Testis (tissue), 2 donors: ENCODE measurements at regions not wholly inside any gene's neighbourhood (a gene's known extent, or its start where the extent isn't known, plus 50 kb on each side); places are given as distances from the start of the nearest gene placed in this dataset.
A peak's percentile ranks its signal among the peaks of the same experiment; 100 is the strongest.
"Not testable (repeated sequence)": the region's sequence is repeated elsewhere in the genome, so short reads cannot be mapped to it uniquely, and the experiment has no call there.

Source experiments
- DNase-seq: peaks from one replicate; pipeline ENCODE4 v3.0.0-alpha.2; 2019
- H3K27ac ChIP-seq, 2 donors: fragments of 200-600 bp; sonication (generic); one replicate each; pipeline ENCODE4 v1.5.1; 2019
- H3K27me3 ChIP-seq: fragments of 200-600 bp; sonication (generic); one replicate; pipeline ENCODE4 v1.5.1; 2019
- H3K36me3 ChIP-seq: fragments of 200-600 bp; sonication (generic); one replicate; pipeline ENCODE4 v1.5.1; 2017; ENCODE audit warnings: low read depth; ENCODE audit errors: missing control alignments
- H3K4me1 ChIP-seq: fragments of 200-600 bp; sonication (generic); one replicate; pipeline ENCODE4 v1.5.1; 2019
- H3K4me3 ChIP-seq, 2 donors: fragments of 200-600 bp; sonication (generic); one replicate each; pipeline ENCODE4 v1.5.1; 2017 to 2019
- H3K9me3 ChIP-seq: fragments of 200-600 bp; sonication (generic); one replicate; pipeline ENCODE4 v1.5.1; 2017
- POLR2A ChIP-seq: fragments of 450-650 bp; IDR thresholded peaks from one replicate; pipeline ENCODE4 v1.6.1; 2017; ENCODE audit warnings: antibody characterized with exemption, mild to moderate bottlenecking, moderate library complexity
- WGBS, 2 donors: methylation state at CpG; one replicate each; pipeline ENCODE4 v1.1.5; 2018; 5-methylcytosine and 5-hydroxymethylcytosine counted together
- intact Hi-C: fragments of 100-400 bp; cut with DNase I; formaldehyde crosslinking; loops from one replicate; pipeline ENCODE4 v1.15.1; 2023; ENCODE audit warnings: low total_unique reads
- TF ChIP-seq, protein P1 (sequence below), 3 experiments: fragments of 450-650 bp in 2 of 3; fragments of 200-600 bp in 1 of 3; sonication (generic) in 1 of 3; IDR thresholded peaks; one replicate each; pipeline ENCODE4 v1.5.1; 2016 to 2019; ENCODE audit warnings: antibody characterized with exemption in 3 of 3, mild to moderate bottlenecking in 2 of 3, moderate library complexity in 1 of 3

DNA sequence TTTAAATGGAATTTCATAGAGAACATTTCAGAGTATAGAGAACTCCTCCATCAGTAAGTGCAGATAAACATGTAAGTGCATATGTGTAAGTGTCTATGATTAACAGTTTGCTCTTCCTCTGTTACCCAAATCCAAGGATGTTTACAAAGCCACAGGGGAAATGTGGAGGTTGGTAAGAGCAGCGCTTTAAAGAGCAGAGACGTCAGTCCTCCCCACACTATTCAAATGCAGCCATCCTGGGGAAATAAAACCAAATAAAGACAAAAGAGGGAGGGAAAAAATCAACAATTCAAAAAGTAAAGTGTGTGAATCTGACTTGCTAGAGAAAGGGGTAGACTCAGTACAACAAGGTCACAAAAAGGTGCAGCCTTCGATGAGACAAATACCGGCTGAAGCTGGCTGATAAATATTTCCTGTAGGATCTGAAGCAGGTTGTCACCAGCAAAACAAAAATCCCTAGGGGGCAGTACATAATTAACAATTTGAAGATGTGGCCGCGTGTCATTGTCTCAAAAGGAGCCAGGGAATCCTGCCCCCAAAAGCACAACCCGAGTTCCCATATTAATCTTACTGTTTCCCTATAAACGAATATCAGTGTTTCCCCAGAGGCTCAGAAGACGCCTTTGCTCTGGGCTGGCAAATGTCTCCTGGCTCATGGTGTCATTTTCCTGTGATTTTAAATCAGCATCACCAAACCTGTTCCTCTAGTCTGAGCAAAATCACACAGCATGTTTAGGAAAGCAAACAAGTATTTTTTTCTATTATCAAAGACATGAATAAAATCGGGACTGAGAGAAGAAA is 216.5 kb downstream of the CDCA7 start:
- intact Hi-C loops: no loop called here
- Histone ChIP-seq H3K9me3 (no peaks in the 10 kb centered on the region), H3K27ac (no peak overlapping the region), H3K4me1 (peaks cover 7% of the 10 kb centered on the region), H3K4me3 (no peak overlapping the region), H3K36me3 (no peaks in the 10 kb centered on the region), H3K27me3 (no peaks in the 10 kb centered on the region)
- no peak for TF ChIP-seq POLR2A
- TF ChIP-seq, protein P1, sequence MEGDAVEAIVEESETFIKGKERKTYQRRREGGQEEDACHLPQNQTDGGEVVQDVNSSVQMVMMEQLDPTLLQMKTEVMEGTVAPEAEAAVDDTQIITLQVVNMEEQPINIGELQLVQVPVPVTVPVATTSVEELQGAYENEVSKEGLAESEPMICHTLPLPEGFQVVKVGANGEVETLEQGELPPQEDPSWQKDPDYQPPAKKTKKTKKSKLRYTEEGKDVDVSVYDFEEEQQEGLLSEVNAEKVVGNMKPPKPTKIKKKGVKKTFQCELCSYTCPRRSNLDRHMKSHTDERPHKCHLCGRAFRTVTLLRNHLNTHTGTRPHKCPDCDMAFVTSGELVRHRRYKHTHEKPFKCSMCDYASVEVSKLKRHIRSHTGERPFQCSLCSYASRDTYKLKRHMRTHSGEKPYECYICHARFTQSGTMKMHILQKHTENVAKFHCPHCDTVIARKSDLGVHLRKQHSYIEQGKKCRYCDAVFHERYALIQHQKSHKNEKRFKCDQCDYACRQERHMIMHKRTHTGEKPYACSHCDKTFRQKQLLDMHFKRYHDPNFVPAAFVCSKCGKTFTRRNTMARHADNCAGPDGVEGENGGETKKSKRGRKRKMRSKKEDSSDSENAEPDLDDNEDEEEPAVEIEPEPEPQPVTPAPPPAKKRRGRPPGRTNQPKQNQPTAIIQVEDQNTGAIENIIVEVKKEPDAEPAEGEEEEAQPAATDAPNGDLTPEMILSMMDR (IDR thresholded peaks at IDR 0.05): peak in 1 of 3 experiments; percentile 7
- WGBS, 2 donors: 34 to 41% methylated on average over 10 of the region's 10 CpGs
- DNase-seq: peak; percentile 21

- intact Hi-C loops: no loop called here
- Histone ChIP-seq H3K27me3 (no peaks in the 10 kb centered on the region), H3K27ac (no peak overlapping the region), H3K4me1 (peaks cover 7% of the 10 kb centered on the region), H3K4me3 (no peak overlapping the region), H3K36me3 (no peaks in the 10 kb centered on the region), H3K9me3 (no peaks in the 10 kb centered on the region)
- no peak for TF ChIP-seq POLR2A
- TF ChIP-seq, protein P1 (IDR thresholded peaks at IDR 0.05): no peak
- 36 to 53% methylated on average over 5 of the region's 5 CpGs for WGBS, 2 donors
- no peak for DNase-seq
Observed at GRCh38 chr2:173571887-173572680, 217.4 kb downstream of the CDCA7 start.

- Histone ChIP-seq H3K27me3 (no peaks in the 10 kb centered on the region), H3K4me1 (peaks cover 7% of the 10 kb centered on the region), H3K4me3 (no peak overlapping the region), H3K27ac (no peak overlapping the region), H3K9me3 (no peaks in the 10 kb centered on the region), H3K36me3 (no peaks in the 10 kb centered on the region)
- 79 to 89% methylated on average over 1 of the region's 1 CpG for WGBS, 2 donors
- no peak for TF ChIP-seq POLR2A
- TF ChIP-seq, protein P1 (IDR thresholded peaks at IDR 0.05): no peak
- intact Hi-C loops: no loop called here
- no peak for DNase-seq
Observed at GRCh38 chr2:173572848-173573247, 218.2 kb downstream of the CDCA7 start.

- intact Hi-C loops, H3K9me3 ChIP-seq, H3K27ac ChIP-seq, H3K27me3 ChIP-seq, H3K4me3 ChIP-seq, H3K36me3 ChIP-seq, H3K4me1 ChIP-seq, DNase-seq: not testable (repeated sequence)
- WGBS, 2 donors: 96 to 97% methylated on average over 3 of the region's 3 CpGs
Observed at GRCh38 chr2:173573782-173574181, 219.1 kb downstream of the CDCA7 start.

DNA sequence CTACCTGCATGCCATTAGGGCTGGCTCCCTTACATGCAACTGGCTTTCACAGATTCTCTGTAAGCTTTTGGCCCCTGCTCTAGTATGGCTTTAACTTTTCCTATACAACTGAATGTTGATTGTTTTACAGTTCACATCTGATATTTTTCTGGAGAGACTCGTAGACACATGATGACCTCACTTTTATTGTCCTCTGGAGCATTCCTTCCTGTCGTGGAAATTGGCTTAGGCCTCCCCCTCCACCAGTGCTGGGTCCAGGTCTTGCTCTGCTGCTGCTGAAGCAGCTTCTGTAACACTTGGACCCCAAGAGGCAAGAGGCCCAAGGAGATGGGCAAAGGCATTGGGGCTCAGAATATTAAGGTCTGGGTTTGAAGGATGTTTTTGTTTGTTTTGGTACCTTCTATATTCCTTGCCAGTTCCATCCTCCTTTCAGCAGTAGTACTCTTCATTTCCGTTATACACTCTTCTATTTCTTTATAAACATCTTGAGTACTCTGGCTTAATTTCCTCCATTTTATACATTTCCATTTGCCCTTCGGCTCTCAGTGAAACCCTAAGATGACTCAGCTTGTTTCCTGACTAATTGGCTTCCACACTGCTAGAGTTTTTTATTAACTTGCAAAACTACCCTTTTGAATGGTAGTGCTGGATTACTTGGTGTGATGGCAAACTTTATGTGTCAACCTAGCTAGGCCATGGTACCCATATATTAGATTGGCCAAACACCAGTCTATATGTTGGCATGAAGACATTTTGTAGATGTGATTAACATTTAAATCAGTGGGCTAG is 219.8 kb downstream of the CDCA7 start:
- DNase-seq: no peak
- intact Hi-C loops: no loop called here

More for the DNA sequence above, 219.8 kb downstream of the CDCA7 start:
- TF ChIP-seq, protein P1 (IDR thresholded peaks at IDR 0.05): no peak
- no peak for TF ChIP-seq POLR2A
- 77 to 87% methylated on average over 4 of the region's 4 CpGs for WGBS, 2 donors
- Histone ChIP-seq H3K27ac (no peak overlapping the region), H3K9me3 (no peaks in the 10 kb centered on the region), H3K4me1 (peaks cover 7% of the 10 kb centered on the region), H3K27me3 (no peaks in the 10 kb centered on the region), H3K36me3 (no peaks in the 10 kb centered on the region), H3K4me3 (no peak overlapping the region)
